Esophagus squamous epithelium (tissue), 4 donors: ENCODE measurements at regions not wholly inside any gene's neighbourhood (a gene's known extent, or its start where the extent isn't known, plus 50 kb on each side); places are given as distances from the start of the nearest gene placed in this dataset.

ENCODE experiments used
- CTCF ChIP-seq, 6 experiments: fragments of 450-650 bp in 4 of 6; fragments of 200-600 bp in 2 of 6; sonication (generic) in 2 of 6; IDR thresholded peaks; one replicate each; pipeline ENCODE4 v1.5.1; 2016 to 2019; ENCODE audit warnings: antibody characterized with exemption in 6 of 6, mild to moderate bottlenecking in 4 of 6, moderate library complexity in 4 of 6
- POLR2A ChIP-seq, 4 donors: fragments of 450-650 bp; IDR thresholded peaks; one replicate each; pipeline ENCODE4 v1.6.1; 2017; ENCODE audit warnings: antibody characterized with exemption in 4 of 4, mild to moderate bottlenecking in 4 of 4, moderate library complexity in 3 of 4

GRCh38 chr2:84300696-84301029 lies 158.4 kb downstream of the SUCLG1 start:
- no peak for TF ChIP-seq CTCF (IDR thresholded peaks at IDR 0.05)
- TF ChIP-seq POLR2A (IDR thresholded peaks at IDR 0.05), result no peak
